PFSK-1 (cell line): ENCODE measurements at regions not wholly inside any gene's neighbourhood (a gene's known extent, or its start where the extent isn't known, plus 50 kb on each side); places are given as distances from the start of the nearest gene placed in this dataset.

Experiments
- FOXP2 ChIP-seq: optimal IDR thresholded peaks from 2 replicates; pipeline ENCODE3; 2011; ENCODE audit warnings: borderline replicate concordance, control low read depth, inconsistent platforms; ENCODE audit not compliant: insufficient read depth; ENCODE audit errors: extremely low read length, extremely low read depth
- POLR2AphosphoS5 ChIP-seq: IDR thresholded peaks from 2 replicates; pipeline ENCODE4 v1.6.1; 2012; ENCODE audit warnings: low read depth, mild to moderate bottlenecking, control low read depth, low read length, moderate library complexity
- SIN3A ChIP-seq: IDR thresholded peaks from 2 replicates; pipeline ENCODE4 v1.6.1; 2012; ENCODE audit warnings: mild to moderate bottlenecking, low read length, moderate library complexity, borderline replicate concordance; ENCODE audit not compliant: insufficient read depth
- TAF1 ChIP-seq: IDR thresholded peaks from 2 replicates; pipeline ENCODE4 v1.6.1; 2012; ENCODE audit warnings: low read length, control low read depth, borderline replicate concordance; ENCODE audit not compliant: insufficient read depth
- TF ChIP-seq, protein P1 (sequence below), 2 experiments: IDR thresholded peaks; 2 replicates each; pipeline versions ENCODE4 v1.6.1 to v1.8.0; 2011 to 2012; ENCODE audit warnings: low read depth in 2 of 2, low read length in 2 of 2, control low read depth in 1 of 2, inconsistent platforms in 1 of 2, mild to moderate bottlenecking in 1 of 2, moderate library complexity in 1 of 2; ENCODE audit not compliant: insufficient read depth in 1 of 2

DNA sequence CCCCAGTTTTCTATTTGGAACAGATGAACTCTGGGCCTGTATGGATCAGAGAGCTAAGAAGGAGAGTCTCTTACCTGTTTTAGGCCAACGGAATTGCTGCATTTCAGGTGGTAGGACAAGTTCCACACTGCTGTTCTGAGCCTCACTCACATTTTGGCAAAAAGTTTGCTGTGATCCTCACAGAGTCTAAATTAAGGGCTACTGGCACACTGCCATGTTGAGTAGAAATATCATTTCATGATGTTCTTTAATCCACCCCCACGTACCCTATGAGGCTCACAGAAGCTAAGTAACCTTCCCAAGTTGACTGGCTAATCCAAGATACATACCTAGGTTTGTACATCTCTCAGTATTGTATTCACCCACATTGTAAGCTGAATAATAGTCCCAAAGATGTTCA is 447.2 kb downstream of the INHBA start:
- TF ChIP-seq, protein P1, sequence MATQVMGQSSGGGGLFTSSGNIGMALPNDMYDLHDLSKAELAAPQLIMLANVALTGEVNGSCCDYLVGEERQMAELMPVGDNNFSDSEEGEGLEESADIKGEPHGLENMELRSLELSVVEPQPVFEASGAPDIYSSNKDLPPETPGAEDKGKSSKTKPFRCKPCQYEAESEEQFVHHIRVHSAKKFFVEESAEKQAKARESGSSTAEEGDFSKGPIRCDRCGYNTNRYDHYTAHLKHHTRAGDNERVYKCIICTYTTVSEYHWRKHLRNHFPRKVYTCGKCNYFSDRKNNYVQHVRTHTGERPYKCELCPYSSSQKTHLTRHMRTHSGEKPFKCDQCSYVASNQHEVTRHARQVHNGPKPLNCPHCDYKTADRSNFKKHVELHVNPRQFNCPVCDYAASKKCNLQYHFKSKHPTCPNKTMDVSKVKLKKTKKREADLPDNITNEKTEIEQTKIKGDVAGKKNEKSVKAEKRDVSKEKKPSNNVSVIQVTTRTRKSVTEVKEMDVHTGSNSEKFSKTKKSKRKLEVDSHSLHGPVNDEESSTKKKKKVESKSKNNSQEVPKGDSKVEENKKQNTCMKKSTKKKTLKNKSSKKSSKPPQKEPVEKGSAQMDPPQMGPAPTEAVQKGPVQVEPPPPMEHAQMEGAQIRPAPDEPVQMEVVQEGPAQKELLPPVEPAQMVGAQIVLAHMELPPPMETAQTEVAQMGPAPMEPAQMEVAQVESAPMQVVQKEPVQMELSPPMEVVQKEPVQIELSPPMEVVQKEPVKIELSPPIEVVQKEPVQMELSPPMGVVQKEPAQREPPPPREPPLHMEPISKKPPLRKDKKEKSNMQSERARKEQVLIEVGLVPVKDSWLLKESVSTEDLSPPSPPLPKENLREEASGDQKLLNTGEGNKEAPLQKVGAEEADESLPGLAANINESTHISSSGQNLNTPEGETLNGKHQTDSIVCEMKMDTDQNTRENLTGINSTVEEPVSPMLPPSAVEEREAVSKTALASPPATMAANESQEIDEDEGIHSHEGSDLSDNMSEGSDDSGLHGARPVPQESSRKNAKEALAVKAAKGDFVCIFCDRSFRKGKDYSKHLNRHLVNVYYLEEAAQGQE (IDR thresholded peaks at IDR 0.05; ENCODE audit: insufficient read depth in 1 of 2, low read depth in 2 of 2, low read length in 2 of 2): no peak
- TF ChIP-seq POLR2AphosphoS5: no peak
- TF ChIP-seq SIN3A: no peak
- no peak for TF ChIP-seq FOXP2
- TF ChIP-seq TAF1: no peak

GRCh38 chr7:41255113-41255512 is 447.8 kb downstream of the INHBA start:
- TF ChIP-seq POLR2AphosphoS5 (no peak), SIN3A (no peak), TAF1 (no peak), FOXP2 (no peak)
- TF ChIP-seq, protein P1 (IDR thresholded peaks at IDR 0.05; ENCODE audit: insufficient read depth in 1 of 2, low read depth in 2 of 2, low read length in 2 of 2): no peak

GRCh38 chr7:41252957-41253356 is 449.9 kb downstream of the INHBA start:
- no peak for TF ChIP-seq SIN3A
- TF ChIP-seq POLR2AphosphoS5: no peak
- TF ChIP-seq, protein P1 (IDR thresholded peaks at IDR 0.05; ENCODE audit: insufficient read depth in 1 of 2, low read depth in 2 of 2, low read length in 2 of 2): no peak
- TF ChIP-seq TAF1: no peak

GRCh38 chr7:41252551-41252950 is 450.3 kb downstream of the INHBA start:
- TF ChIP-seq TAF1: no peak
- TF ChIP-seq POLR2AphosphoS5: no peak
- no peak for TF ChIP-seq FOXP2
- TF ChIP-seq, protein P1 (IDR thresholded peaks at IDR 0.05; ENCODE audit: insufficient read depth in 1 of 2, low read depth in 2 of 2, low read length in 2 of 2): no peak
- no peak for TF ChIP-seq SIN3A

GRCh38 chr7:41247143-41247865 is 455.6 kb downstream of the INHBA start:
- TF ChIP-seq FOXP2 (no peak), SIN3A (no peak), POLR2AphosphoS5 (no peak), TAF1 (no peak)
- TF ChIP-seq, protein P1 (IDR thresholded peaks at IDR 0.05; ENCODE audit: insufficient read depth in 1 of 2, low read depth in 2 of 2, low read length in 2 of 2): no peak
